ENCODE measurements at regions not wholly inside any gene's neighbourhood (a gene's known extent, or its start where the extent isn't known, plus 50 kb on each side); places are given as distances from the start of the nearest gene placed in this dataset.

DNA sequence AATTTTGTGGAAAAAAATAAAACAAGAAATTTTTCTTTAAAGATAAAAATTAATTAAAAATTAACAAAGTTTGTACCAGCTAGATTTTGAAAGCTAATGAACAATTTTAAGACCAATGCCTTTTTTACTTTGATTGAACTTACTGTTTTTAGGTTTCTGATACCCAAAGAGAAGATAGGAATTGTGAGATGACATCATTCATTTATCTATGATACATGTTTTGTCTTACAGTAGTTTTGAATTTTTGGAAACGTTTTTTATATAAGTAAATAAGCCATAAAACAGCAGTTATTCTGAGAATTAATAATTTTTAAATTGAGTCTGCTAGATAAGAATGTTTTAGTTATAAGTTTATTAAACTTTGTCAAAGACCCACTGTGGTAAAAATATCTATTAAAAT lies 65.0 kb upstream of the GPR174 start:
- H3K4me3 ChIP-seq = no peak overlapping the region
- no peaks in the 10 kb centered on the region for H3K9me3 ChIP-seq
- TF ChIP-seq POLR2A (IDR thresholded peaks at IDR 0.05) (no peak), EP300 (IDR thresholded peaks at IDR 0.05) (no peak)
- TF ChIP-seq, protein P1, sequence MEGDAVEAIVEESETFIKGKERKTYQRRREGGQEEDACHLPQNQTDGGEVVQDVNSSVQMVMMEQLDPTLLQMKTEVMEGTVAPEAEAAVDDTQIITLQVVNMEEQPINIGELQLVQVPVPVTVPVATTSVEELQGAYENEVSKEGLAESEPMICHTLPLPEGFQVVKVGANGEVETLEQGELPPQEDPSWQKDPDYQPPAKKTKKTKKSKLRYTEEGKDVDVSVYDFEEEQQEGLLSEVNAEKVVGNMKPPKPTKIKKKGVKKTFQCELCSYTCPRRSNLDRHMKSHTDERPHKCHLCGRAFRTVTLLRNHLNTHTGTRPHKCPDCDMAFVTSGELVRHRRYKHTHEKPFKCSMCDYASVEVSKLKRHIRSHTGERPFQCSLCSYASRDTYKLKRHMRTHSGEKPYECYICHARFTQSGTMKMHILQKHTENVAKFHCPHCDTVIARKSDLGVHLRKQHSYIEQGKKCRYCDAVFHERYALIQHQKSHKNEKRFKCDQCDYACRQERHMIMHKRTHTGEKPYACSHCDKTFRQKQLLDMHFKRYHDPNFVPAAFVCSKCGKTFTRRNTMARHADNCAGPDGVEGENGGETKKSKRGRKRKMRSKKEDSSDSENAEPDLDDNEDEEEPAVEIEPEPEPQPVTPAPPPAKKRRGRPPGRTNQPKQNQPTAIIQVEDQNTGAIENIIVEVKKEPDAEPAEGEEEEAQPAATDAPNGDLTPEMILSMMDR (IDR thresholded peaks at IDR 0.05) = no peak
- DNase-seq = no peak
- H3K36me3 ChIP-seq = no peaks in the 10 kb centered on the region
- no peaks in the 10 kb centered on the region for H3K27me3 ChIP-seq
- no peaks in the 10 kb centered on the region for H3K4me1 ChIP-seq (ENCODE audit: insufficient read depth)
- no peak overlapping the region for H3K27ac ChIP-seq
- intact Hi-C loops (cut with DNase I) = no loop called here
- WGBS, 3 donors = 2 to 10% (median 7%) methylated on average over 1 of the region's 1 CpG

DNA sequence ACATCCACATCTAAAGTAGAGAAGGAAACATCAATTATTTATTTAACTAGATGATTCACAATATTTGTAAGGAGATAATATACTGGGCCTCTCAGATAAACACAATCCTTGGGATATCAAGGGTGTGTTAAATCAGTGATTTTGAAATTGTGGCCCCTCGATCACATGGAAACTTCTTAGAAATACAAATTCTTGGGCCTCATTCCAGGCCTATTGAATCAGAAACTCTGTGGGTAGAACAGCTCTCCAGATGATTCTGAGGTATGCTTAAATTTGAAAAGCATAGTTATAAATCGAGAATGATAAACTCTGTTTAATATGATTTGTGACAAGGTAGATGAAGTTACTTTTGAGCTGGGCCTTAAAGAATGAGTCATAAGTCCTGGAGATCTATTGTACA lies 64.3 kb upstream of the GPR174 start:
- H3K9me3 ChIP-seq = no peaks in the 10 kb centered on the region
- no peak overlapping the region for H3K4me3 ChIP-seq
- no peaks in the 10 kb centered on the region for H3K27me3 ChIP-seq
- WGBS, 3 donors = 36 to 44% (median 43%) methylated on average over 2 of the region's 2 CpGs
- intact Hi-C loops (cut with DNase I) = no loop called here
- no peak for DNase-seq
- TF ChIP-seq EP300 (IDR thresholded peaks at IDR 0.05) (no peak), POLR2A (IDR thresholded peaks at IDR 0.05) (no peak)
- TF ChIP-seq, protein P1 (IDR thresholded peaks at IDR 0.05) = no peak
- H3K36me3 ChIP-seq = no peaks in the 10 kb centered on the region
- H3K4me1 ChIP-seq (ENCODE audit: insufficient read depth) = no peaks in the 10 kb centered on the region
- H3K27ac ChIP-seq = no peak overlapping the region

DNA sequence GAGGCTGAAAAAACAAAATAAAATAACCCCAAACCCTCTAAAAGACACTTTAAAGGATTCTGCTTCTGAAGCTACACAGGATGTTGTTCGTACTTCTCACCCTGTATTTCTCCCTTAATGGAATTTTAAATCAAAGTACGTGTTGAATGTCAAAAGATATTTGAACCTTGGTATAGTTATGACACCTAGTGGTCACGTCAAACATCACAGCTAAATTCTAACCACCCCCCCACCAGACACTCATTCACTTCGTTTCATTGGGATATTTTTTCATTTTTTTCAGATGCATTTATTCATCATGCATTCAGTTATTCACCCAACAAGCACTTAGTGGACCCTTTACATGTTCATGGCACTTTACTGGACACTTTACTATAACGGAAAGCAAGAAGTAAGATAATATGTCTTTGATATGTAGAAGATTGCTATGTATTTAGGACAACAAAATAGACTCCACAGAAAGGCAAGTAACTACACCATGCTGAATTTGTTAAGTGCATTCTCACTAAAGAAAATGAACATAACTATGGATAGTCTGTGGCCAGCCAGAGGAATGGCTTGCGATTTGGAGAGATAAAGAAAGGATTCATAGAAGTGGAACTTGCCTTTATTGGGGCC lies 62.5 kb upstream of the GPR174 start:
- H3K27ac ChIP-seq = no peak overlapping the region
- no peaks in the 10 kb centered on the region for H3K27me3 ChIP-seq
- no peak overlapping the region for H3K4me3 ChIP-seq
- peak in 1 of 5 donors; percentile 21 for DNase-seq
- intact Hi-C loops (cut with DNase I) = no loop called here
- no peaks in the 10 kb centered on the region for H3K36me3 ChIP-seq
- H3K4me1 ChIP-seq (ENCODE audit: insufficient read depth) = no peaks in the 10 kb centered on the region
- TF ChIP-seq EP300 (IDR thresholded peaks at IDR 0.05) (no peak), POLR2A (IDR thresholded peaks at IDR 0.05) (no peak)
- TF ChIP-seq, protein P1 (IDR thresholded peaks at IDR 0.05) = peak; percentile 30 to 43 (median 36)
- no peaks in the 10 kb centered on the region for H3K9me3 ChIP-seq
- WGBS, 3 donors = 9 to 13% (median 12%) methylated on average over 6 of the region's 6 CpGs

DNA sequence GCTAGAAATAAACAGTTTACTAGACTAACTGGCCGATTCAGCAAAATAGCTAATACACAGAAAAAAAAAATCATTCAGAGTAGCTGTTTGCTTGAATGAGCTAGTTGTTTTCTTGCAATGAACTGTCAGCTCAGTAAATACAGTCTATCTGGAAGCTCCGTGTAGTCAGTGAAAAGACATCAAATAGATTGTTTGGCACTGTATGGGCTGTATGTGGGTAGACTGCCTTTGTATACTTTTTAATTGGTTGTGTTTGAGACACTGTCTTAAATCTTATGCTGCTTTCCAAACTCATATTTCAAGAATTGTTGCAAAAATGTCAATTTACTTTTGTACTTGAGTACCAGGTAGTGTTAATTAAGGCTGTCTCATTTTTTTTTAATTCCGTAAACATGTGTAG lies 61.6 kb upstream of the GPR174 start:
- WGBS, 3 donors = 36 to 45% (median 42%) methylated on average over 3 of the region's 3 CpGs
- no peak overlapping the region for H3K27ac ChIP-seq
- intact Hi-C loops (cut with DNase I) = no loop called here
- H3K9me3 ChIP-seq = no peaks in the 10 kb centered on the region
- H3K36me3 ChIP-seq = no peaks in the 10 kb centered on the region
- DNase-seq = no peak
- H3K4me3 ChIP-seq = no peak overlapping the region
- TF ChIP-seq EP300 (IDR thresholded peaks at IDR 0.05) (no peak), POLR2A (IDR thresholded peaks at IDR 0.05) (no peak)
- TF ChIP-seq, protein P1 (IDR thresholded peaks at IDR 0.05) = no peak
- H3K4me1 ChIP-seq (ENCODE audit: insufficient read depth) = no peaks in the 10 kb centered on the region
- no peaks in the 10 kb centered on the region for H3K27me3 ChIP-seq
